HG02840 (cell line): ENCODE measurements at regions not wholly inside any gene's neighbourhood (a gene's known extent, or its start where the extent isn't known, plus 50 kb on each side); places are given as distances from the start of the nearest gene placed in this dataset.
"Not testable (repeated sequence)": the region's sequence is repeated elsewhere in the genome, so short reads cannot be mapped to it uniquely, and the experiment has no call there.

Source experiments
- ATAC-seq: cut with Tn5 transposase; IDR thresholded peaks from one replicate; pipeline ENCODE4 v1.9.1; 2021; ENCODE audit warnings: mild to moderate bottlenecking, moderate library complexity, moderate number of reproducible peaks; ENCODE audit not compliant: unreplicated experiment, low FRiP score

- no peak for ATAC-seq
Measured at GRCh38 chr7:34569975-34570699, 87.9 kb upstream of the NPSR1 start.

GRCh38 chr7:34575006-34575405 lies 83.0 kb upstream of the NPSR1 start:
- no peak for ATAC-seq

- not testable (repeated sequence) for ATAC-seq
Measured at GRCh38 chr7:34577934-34578333, 80.1 kb upstream of the NPSR1 start.

GRCh38 chr7:34581698-34582097 lies 76.3 kb upstream of the NPSR1 start:
- not testable (repeated sequence) for ATAC-seq

GRCh38 chr7:34584526-34584925 lies 73.5 kb upstream of the NPSR1 start:
- no peak for ATAC-seq

- ATAC-seq, result no peak
Measured at GRCh38 chr7:34596887-34597286, 61.1 kb upstream of the NPSR1 start.

GRCh38 chr7:34603711-34604444 lies 54.1 kb upstream of the NPSR1 start:
- ATAC-seq, result no peak
